ENCODE measurements at regions not wholly inside any gene's neighbourhood (a gene's known extent, or its start where the extent isn't known, plus 50 kb on each side); places are given as distances from the start of the nearest gene placed in this dataset.

DNA sequence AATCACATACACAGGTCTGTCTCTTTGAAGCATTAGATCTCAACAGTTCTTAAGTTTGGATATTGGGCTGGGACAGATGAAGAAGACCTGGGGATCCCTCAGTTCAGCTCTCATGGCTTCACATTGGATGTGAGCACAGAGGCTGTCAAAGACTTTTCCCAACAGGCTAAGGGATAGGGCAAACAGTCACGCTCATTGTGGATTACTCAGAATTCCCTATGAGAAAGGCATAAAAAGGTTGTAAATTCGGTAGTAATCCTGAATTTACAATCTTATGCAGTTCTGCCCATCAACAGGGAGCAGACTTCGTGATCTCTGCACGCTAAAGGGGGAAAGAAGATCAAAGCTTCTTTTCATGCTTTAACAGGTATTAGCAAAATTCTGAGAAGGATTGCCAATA, 448.4 kb downstream of the DAD1 start:
- H3K9me3 ChIP-seq, result no peaks in the 10 kb centered on the region
- H3K27me3 ChIP-seq (replicated peaks in 1 of 2; ENCODE audit: control insufficient read depth in 2 of 2, extremely low read depth in 1 of 2, insufficient read depth in 2 of 2, low read length in 1 of 2), result no peaks in the 10 kb centered on the region
- ATAC-seq (replicated peaks in 1 of 4), result no peak
- Mint-ChIP-seq H3K4me3 (no peak overlapping the region), H3K27ac (no peak overlapping the region), H3K4me1 (no peaks in the 10 kb centered on the region), H3K27me3 (peaks cover 0 to 1% of the 10 kb centered on the region in 2 donors), H3K9me3 (no peaks in the 10 kb centered on the region), H3K36me3 (no peaks in the 10 kb centered on the region)
- no peak overlapping the region for H3K4me3 ChIP-seq (ENCODE audit: control insufficient read depth in 1 of 2, extremely low read depth in 1 of 2, low read length in 1 of 2)
- no peak overlapping the region for H3K27ac ChIP-seq (ENCODE audit: low read length)
- ChIA-PET CTCF (no interaction called here), POLR2A (no interaction called here)
- DNase-seq, result no peak
- no peaks in the 10 kb centered on the region for H3K4me1 ChIP-seq (ENCODE audit: control insufficient read depth in 1 of 2, extremely low read depth in 1 of 2, insufficient read depth in 2 of 2, low read length in 2 of 2)
- no CpG with 5 or more reads among the region's 4 CpGs for WGBS (ENCODE audit: insufficient coverage)
- no peaks in the 10 kb centered on the region for H3K36me3 ChIP-seq (ENCODE audit: control insufficient read depth in 2 of 2, extremely low read depth in 1 of 2, insufficient read depth in 1 of 2, low read length in 1 of 2)

DNA sequence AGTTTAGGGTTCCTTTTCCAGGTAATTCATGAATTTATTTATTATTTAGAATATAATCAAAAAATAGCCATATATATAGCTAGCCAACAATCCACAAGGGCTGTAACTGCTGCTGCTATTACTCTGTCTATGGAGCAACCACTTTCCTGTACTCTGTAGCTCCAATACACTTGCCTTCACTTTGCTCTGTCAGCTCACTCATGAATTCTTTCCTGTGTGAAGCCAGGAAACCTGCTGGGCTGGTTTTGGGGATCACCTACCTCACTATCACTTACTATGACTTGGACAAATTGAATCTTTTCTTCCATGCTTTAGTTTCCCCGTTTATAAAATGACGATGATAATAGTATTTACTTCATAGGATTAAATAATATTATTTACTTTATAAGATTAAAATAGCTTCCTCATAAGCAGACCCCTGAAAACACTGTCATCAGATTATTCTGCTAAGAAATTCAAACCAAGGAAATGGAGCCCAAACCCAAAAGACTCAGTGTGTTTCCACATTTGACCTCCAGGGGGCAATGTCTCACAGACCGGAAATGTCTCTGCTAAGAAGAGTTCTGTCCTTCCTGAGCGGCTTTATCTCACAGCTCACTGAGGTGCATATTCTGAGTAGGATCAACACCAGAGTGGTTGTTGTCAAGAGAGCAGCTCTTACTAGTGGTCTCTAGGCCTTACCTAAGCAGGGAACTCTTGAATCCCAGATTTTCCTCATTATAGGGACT, 457.1 kb downstream of the DAD1 start:
- ATAC-seq (replicated peaks in 1 of 4) (no peak), DNase-seq (peak in 14 of 35 experiments; percentile 3 to 44 (median 20))
- Histone ChIP-seq H3K4me1 (ENCODE audit: control insufficient read depth in 1 of 2, extremely low read depth in 1 of 2, insufficient read depth in 2 of 2, low read length in 2 of 2) (no peaks in the 10 kb centered on the region), H3K4me3 (ENCODE audit: control insufficient read depth in 1 of 2, extremely low read depth in 1 of 2, low read length in 1 of 2) (no peak overlapping the region), H3K9me3 (no peaks in the 10 kb centered on the region), H3K27me3 (replicated peaks in 1 of 2; ENCODE audit: control insufficient read depth in 2 of 2, extremely low read depth in 1 of 2, insufficient read depth in 2 of 2, low read length in 1 of 2) (no peaks in the 10 kb centered on the region), H3K27ac (ENCODE audit: low read length) (no peak overlapping the region), H3K36me3 (ENCODE audit: control insufficient read depth in 2 of 2, extremely low read depth in 1 of 2, insufficient read depth in 1 of 2, low read length in 1 of 2) (no peaks in the 10 kb centered on the region)
- H3K4me1 Mint-ChIP-seq, result peaks cover 0 to 6% (median 2%) of the 10 kb centered on the region in 3 donors
- ChIA-PET CTCF (interaction anchor here in 1 of 2 donors (0.7 to 1.0 kb wide), 2 partner anchors 10 to 272 kb away, joined by 3 read pairs; no protein-coding TSS in a partner anchor), POLR2A (no interaction called here)
- WGBS (ENCODE audit: insufficient coverage), result no CpG with 5 or more reads among the region's 4 CpGs
- no peaks in the 10 kb centered on the region for H3K9me3 Mint-ChIP-seq
- no peak overlapping the region for H3K4me3 Mint-ChIP-seq
- no peaks in the 10 kb centered on the region for H3K36me3 Mint-ChIP-seq
- peaks cover 0 to 3% of the 10 kb centered on the region in 2 donors for H3K27me3 Mint-ChIP-seq
- H3K27ac Mint-ChIP-seq, result no peak overlapping the region

DNA sequence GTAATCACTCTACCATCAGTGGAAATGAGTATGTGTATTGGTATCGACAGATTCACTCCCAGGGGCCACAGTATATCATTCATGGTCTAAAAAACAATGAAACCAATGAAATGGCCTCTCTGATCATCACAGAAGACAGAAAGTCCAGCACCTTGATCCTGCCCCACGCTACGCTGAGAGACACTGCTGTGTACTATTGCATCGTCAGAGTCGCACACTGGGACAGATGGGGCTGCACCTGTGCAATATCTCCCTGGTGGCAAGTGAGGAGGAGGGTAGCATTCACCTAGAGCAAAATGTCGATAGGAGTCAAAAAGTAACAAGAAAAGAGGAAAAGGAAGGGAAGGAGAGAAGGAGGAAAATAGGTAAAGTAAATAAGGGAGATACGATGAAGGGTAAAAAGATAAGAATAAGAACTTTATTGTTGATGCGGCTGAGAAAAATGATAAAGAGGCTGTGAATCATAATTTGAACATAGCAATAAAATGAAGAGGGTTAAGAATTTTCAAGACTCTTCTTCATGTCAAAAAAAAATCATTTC, 450.5 kb upstream of the OR4E1 start:
- H3K36me3 ChIP-seq (ENCODE audit: control insufficient read depth in 2 of 2, extremely low read depth in 1 of 2, insufficient read depth in 1 of 2, low read length in 1 of 2), result no peaks in the 10 kb centered on the region
- Mint-ChIP-seq H3K9me3 (no peaks in the 10 kb centered on the region), H3K4me1 (peaks cover 15 to 17% (median 16%) of the 10 kb centered on the region in 3 donors), H3K27me3 (no peaks in the 10 kb centered on the region), H3K27ac (peak overlapping the region; percentile 89 to 94), H3K4me3 (peak overlapping the region; percentile 70 to 86 (median 84)), H3K36me3 (no peaks in the 10 kb centered on the region)
- ATAC-seq (replicated peaks in 1 of 4), result peak in 3 of 4 experiments; percentile 19 to 42 (median 41)
- DNase-seq, result no peak
- no peaks in the 10 kb centered on the region for H3K9me3 ChIP-seq
- H3K27me3 ChIP-seq (replicated peaks in 1 of 2; ENCODE audit: control insufficient read depth in 2 of 2, extremely low read depth in 1 of 2, insufficient read depth in 2 of 2, low read length in 1 of 2), result no peaks in the 10 kb centered on the region
- peak overlapping the region; percentile 36 to 38 for H3K4me3 ChIP-seq (ENCODE audit: control insufficient read depth in 1 of 2, extremely low read depth in 1 of 2, low read length in 1 of 2)
- no peak overlapping the region for H3K27ac ChIP-seq (ENCODE audit: low read length)
- ChIA-PET CTCF (interaction anchor here in 1 of 2 donors (0.7 to 0.9 kb wide), 2 partner anchors 84 to 97 kb away, joined by 3 read pairs; no protein-coding TSS in a partner anchor), POLR2A (interaction anchor here in 1 of 2 donors (0.7 kb wide), 1 partner anchor 28 kb away, joined by 3 read pairs; no protein-coding TSS in a partner anchor)
- H3K4me1 ChIP-seq (ENCODE audit: control insufficient read depth in 1 of 2, extremely low read depth in 1 of 2, insufficient read depth in 2 of 2, low read length in 2 of 2), result peaks cover 0 to 11% of the 10 kb centered on the region in 2 experiments
- no CpG with 5 or more reads among the region's 8 CpGs for WGBS (ENCODE audit: insufficient coverage)

DNA sequence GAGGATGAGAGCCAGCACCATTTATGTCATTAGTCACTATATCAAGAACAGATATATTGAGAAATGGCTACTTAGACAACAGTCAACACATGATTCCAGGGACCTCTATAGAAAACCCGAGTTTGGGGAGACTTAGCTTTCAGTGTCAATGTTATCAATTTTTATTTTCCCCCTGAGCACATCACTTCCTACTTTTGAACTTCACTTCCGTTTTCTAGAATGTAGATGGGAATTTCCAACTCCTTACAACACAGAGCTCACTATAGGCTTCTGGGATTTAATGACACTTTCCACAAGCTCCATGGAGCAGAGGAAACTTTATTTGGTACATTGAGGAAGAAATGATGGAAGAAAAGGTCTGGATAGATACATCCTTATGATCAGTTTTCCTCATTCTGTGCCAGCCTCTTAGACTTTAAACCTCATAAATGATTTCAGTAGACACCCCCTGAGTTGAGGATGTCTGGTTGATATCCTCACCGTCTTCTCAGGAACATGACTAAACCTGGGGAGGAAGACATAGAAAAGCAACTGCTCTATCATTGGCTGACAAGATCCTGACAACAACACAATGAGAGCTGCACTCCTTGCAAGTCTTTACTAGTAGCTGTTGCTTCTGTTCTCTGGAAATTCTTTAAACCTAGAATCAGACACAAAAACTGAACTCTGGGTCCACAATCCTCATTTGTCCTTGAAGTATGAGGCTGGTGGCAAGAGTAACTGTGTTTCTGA, 449.4 kb upstream of the OR4E1 start:
- Mint-ChIP-seq H3K27me3 (no peaks in the 10 kb centered on the region), H3K27ac (peak overlapping the region; percentile 89 to 94), H3K9me3 (no peaks in the 10 kb centered on the region), H3K4me3 (peak overlapping the region; percentile 70 to 86 (median 84)), H3K36me3 (no peaks in the 10 kb centered on the region), H3K4me1 (peaks cover 15 to 17% (median 16%) of the 10 kb centered on the region in 3 donors)
- ATAC-seq (replicated peaks in 1 of 4) (peak; percentile 68 to 79 (median 68)), DNase-seq (peak in 1 of 35 experiments; percentile 33)
- Histone ChIP-seq H3K36me3 (ENCODE audit: control insufficient read depth in 2 of 2, extremely low read depth in 1 of 2, insufficient read depth in 1 of 2, low read length in 1 of 2) (no peaks in the 10 kb centered on the region), H3K9me3 (no peaks in the 10 kb centered on the region), H3K27me3 (replicated peaks in 1 of 2; ENCODE audit: control insufficient read depth in 2 of 2, extremely low read depth in 1 of 2, insufficient read depth in 2 of 2, low read length in 1 of 2) (no peaks in the 10 kb centered on the region), H3K4me1 (ENCODE audit: control insufficient read depth in 1 of 2, extremely low read depth in 1 of 2, insufficient read depth in 2 of 2, low read length in 2 of 2) (peaks cover 0 to 11% of the 10 kb centered on the region in 2 experiments), H3K27ac (ENCODE audit: low read length) (peak overlapping the region; percentile 53), H3K4me3 (ENCODE audit: control insufficient read depth in 1 of 2, extremely low read depth in 1 of 2, low read length in 1 of 2) (peak overlapping the region; percentile 36 to 38)
- CTCF ChIA-PET, result interaction anchor here (0.6 to 1.5 kb wide), 10 partner anchors 9 to 850 kb away, joined by 3 to 4 read pairs (median 3); no protein-coding TSS in a partner anchor
- WGBS (ENCODE audit: insufficient coverage), result no CpG with 5 or more reads among the region's 3 CpGs
- POLR2A ChIA-PET, result interaction anchor here in 1 of 2 donors (0.7 kb wide), 1 partner anchor 27 kb away, joined by 3 read pairs; no protein-coding TSS in a partner anchor

DNA sequence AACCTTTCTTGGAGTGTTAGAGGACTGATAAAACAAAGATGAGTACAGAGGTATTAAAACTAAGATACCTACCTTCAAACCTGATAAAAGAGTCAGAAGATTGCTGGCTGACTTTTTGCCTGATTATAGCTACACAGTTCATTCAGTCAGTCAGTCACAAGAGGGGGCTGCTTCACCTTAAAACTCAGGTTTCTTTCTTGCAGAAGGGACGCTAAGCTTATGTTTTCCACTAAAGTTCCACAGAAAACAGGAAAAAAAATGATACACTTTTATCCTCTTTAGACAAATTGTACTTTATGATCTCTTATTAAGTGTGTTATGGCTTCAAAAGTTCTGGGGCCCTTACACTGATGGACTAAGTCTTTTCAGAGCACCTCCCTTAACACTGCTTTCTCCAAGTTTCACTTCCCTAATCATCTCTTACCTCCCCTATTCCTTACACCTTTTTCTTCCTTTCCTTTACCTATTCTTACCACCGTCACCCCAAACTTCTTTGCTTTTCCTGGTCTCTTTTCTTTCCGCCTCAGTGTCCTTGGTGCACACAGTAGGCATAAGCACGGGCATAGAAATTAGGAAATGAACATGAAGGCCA, 448.7 kb upstream of the OR4E1 start:
- no peaks in the 10 kb centered on the region for H3K9me3 Mint-ChIP-seq
- peak in 3 of 4 experiments; percentile 39 to 54 (median 49) for ATAC-seq (replicated peaks in 1 of 4)
- H3K27me3 Mint-ChIP-seq, result no peaks in the 10 kb centered on the region
- Histone ChIP-seq H3K4me3 (ENCODE audit: control insufficient read depth in 1 of 2, extremely low read depth in 1 of 2, low read length in 1 of 2) (no peak overlapping the region), H3K4me1 (ENCODE audit: control insufficient read depth in 1 of 2, extremely low read depth in 1 of 2, insufficient read depth in 2 of 2, low read length in 2 of 2) (peaks cover 0 to 11% of the 10 kb centered on the region in 2 experiments), H3K9me3 (no peaks in the 10 kb centered on the region), H3K36me3 (ENCODE audit: control insufficient read depth in 2 of 2, extremely low read depth in 1 of 2, insufficient read depth in 1 of 2, low read length in 1 of 2) (no peaks in the 10 kb centered on the region), H3K27ac (ENCODE audit: low read length) (peak overlapping the region; percentile 53), H3K27me3 (replicated peaks in 1 of 2; ENCODE audit: control insufficient read depth in 2 of 2, extremely low read depth in 1 of 2, insufficient read depth in 2 of 2, low read length in 1 of 2) (no peaks in the 10 kb centered on the region)
- POLR2A ChIA-PET, result no interaction called here
- H3K27ac Mint-ChIP-seq, result peak overlapping the region; percentile 89 to 94
- H3K4me3 Mint-ChIP-seq, result peak overlapping the region; percentile 70 to 86 (median 84)
- H3K4me1 Mint-ChIP-seq, result peaks cover 15 to 17% (median 16%) of the 10 kb centered on the region in 3 donors
- CTCF ChIA-PET, result interaction anchor here in 1 of 2 donors (0.8 to 1.5 kb wide), 7 partner anchors 9 to 448 kb away, joined by 3 to 4 read pairs (median 3); no protein-coding TSS in a partner anchor
- peak in 5 of 35 experiments; percentile 1 to 58 (median 10) for DNase-seq
- no peaks in the 10 kb centered on the region for H3K36me3 Mint-ChIP-seq
- WGBS (ENCODE audit: insufficient coverage), result no CpG with 5 or more reads among the region's 4 CpGs

All from T-cell (primary cell).